Activated naive CD4-positive, alpha-beta T cell treated with anti-CD3 and anti-CD28 coated beads for 36 hours (primary cell): ENCODE measurements at regions not wholly inside any gene's neighbourhood (a gene's known extent, or its start where the extent isn't known, plus 50 kb on each side); places are given as distances from the start of the nearest gene placed in this dataset.

Experiments
- CTCF ChIA-PET: fragments of 350-600 bp; sonication (Branson Sonifier 250); formaldehyde crosslinking; loops from one replicate; lab custom pipeline; 2021; ENCODE audit warnings: antibody characterized with exemption; lab: Charles Lee
- DNase-seq: peaks from one replicate; pipeline ENCODE4 v3.0.0-alpha.2; 2020
- H3K27ac Mint-ChIP-seq: one replicate; pipeline ENCODE4 v1.8.0; 2021; ENCODE audit warnings: mild to moderate bottlenecking, mixed read lengths
- H3K27me3 Mint-ChIP-seq: one replicate; pipeline ENCODE4 v1.8.0; 2021; ENCODE audit warnings: low read depth, mixed read lengths
- H3K36me3 Mint-ChIP-seq: one replicate; pipeline ENCODE4 v1.8.0; 2021; ENCODE audit warnings: low read depth, mixed read lengths
- H3K4me1 Mint-ChIP-seq: one replicate; pipeline ENCODE4 v1.8.0; 2021; ENCODE audit warnings: low read depth, mixed read lengths
- H3K4me3 Mint-ChIP-seq: one replicate; pipeline ENCODE4 v1.8.0; 2021; ENCODE audit warnings: mild to moderate bottlenecking, moderate library complexity, mixed read lengths
- H3K9me3 Mint-ChIP-seq: one replicate; pipeline ENCODE4 v1.8.0; 2021; ENCODE audit warnings: mixed read lengths
- intact Hi-C: fragments of 100-400 bp; cut with micrococcal nuclease; formaldehyde crosslinking; loops from one replicate; pipeline ENCODE4 v1.15.1; 2023

GRCh38 chr5:30693326-30693725, 500.2 kb upstream of the CDH6 start:
- Mint-ChIP-seq H3K4me1 (no peaks in the 10 kb centered on the region), H3K27me3 (no peaks in the 10 kb centered on the region), H3K27ac (no peak overlapping the region), H3K4me3 (no peak overlapping the region), H3K9me3 (peaks cover 11% of the 10 kb centered on the region), H3K36me3 (no peaks in the 10 kb centered on the region)
- intact Hi-C loops = no loop called here
- no peak for DNase-seq
- CTCF ChIA-PET = no interaction called here

GRCh38 chr5:30690931-30691330, 502.6 kb upstream of the CDH6 start:
- DNase-seq = no peak
- Mint-ChIP-seq H3K4me1 (no peaks in the 10 kb centered on the region), H3K27me3 (no peaks in the 10 kb centered on the region), H3K27ac (no peak overlapping the region), H3K4me3 (no peak overlapping the region), H3K36me3 (no peaks in the 10 kb centered on the region), H3K9me3 (peaks cover 10% of the 10 kb centered on the region)
- intact Hi-C loops = no loop called here
- CTCF ChIA-PET = no interaction called here

GRCh38 chr5:30687461-30687860, 506.0 kb upstream of the CDH6 start:
- Mint-ChIP-seq H3K9me3 (peaks cover 8% of the 10 kb centered on the region), H3K27me3 (no peaks in the 10 kb centered on the region), H3K27ac (no peak overlapping the region), H3K4me3 (no peak overlapping the region), H3K36me3 (no peaks in the 10 kb centered on the region), H3K4me1 (no peaks in the 10 kb centered on the region)
- DNase-seq = no peak
- intact Hi-C loops = no loop called here
- CTCF ChIA-PET = no interaction called here

GRCh38 chr5:30686530-30686929, 507.0 kb upstream of the CDH6 start:
- no peak for DNase-seq
- intact Hi-C loops = no loop called here
- no peak overlapping the region for H3K27ac Mint-ChIP-seq
- no peaks in the 10 kb centered on the region for H3K4me1 Mint-ChIP-seq
- H3K4me3 Mint-ChIP-seq = no peak overlapping the region
- CTCF ChIA-PET = no interaction called here
- H3K36me3 Mint-ChIP-seq = no peaks in the 10 kb centered on the region
- no peaks in the 10 kb centered on the region for H3K27me3 Mint-ChIP-seq
- peaks cover 9% of the 10 kb centered on the region for H3K9me3 Mint-ChIP-seq

GRCh38 chr5:30676223-30676840, 517.2 kb upstream of the CDH6 start:
- CTCF ChIA-PET = no interaction called here
- Mint-ChIP-seq H3K36me3 (no peaks in the 10 kb centered on the region), H3K27me3 (no peaks in the 10 kb centered on the region), H3K9me3 (peaks cover 12% of the 10 kb centered on the region), H3K27ac (no peak overlapping the region), H3K4me3 (no peak overlapping the region), H3K4me1 (no peaks in the 10 kb centered on the region)
- intact Hi-C loops = no loop called here
- no peak for DNase-seq

GRCh38 chr5:30667293-30667692, 526.2 kb upstream of the CDH6 start:
- H3K4me1 Mint-ChIP-seq = no peaks in the 10 kb centered on the region
- no peaks in the 10 kb centered on the region for H3K27me3 Mint-ChIP-seq
- H3K4me3 Mint-ChIP-seq = no peak overlapping the region
- intact Hi-C loops = no loop called here
- H3K27ac Mint-ChIP-seq = no peak overlapping the region
- H3K36me3 Mint-ChIP-seq = peaks cover 1% of the 10 kb centered on the region
- H3K9me3 Mint-ChIP-seq = peaks cover 4% of the 10 kb centered on the region
- no peak for DNase-seq
- CTCF ChIA-PET = no interaction called here

- no peaks in the 10 kb centered on the region for H3K27me3 Mint-ChIP-seq
- H3K36me3 Mint-ChIP-seq = no peaks in the 10 kb centered on the region
- intact Hi-C loops = no loop called here
- DNase-seq = no peak
- H3K9me3 Mint-ChIP-seq = peaks cover 10% of the 10 kb centered on the region
- H3K4me1 Mint-ChIP-seq = no peaks in the 10 kb centered on the region
- no peak overlapping the region for H3K27ac Mint-ChIP-seq
- CTCF ChIA-PET = no interaction called here
- no peak overlapping the region for H3K4me3 Mint-ChIP-seq
Observed at GRCh38 chr5:30663536-30663935, 530.0 kb upstream of the CDH6 start.

GRCh38 chr5:30662373-30662772, 531.1 kb upstream of the CDH6 start:
- Mint-ChIP-seq H3K9me3 (peaks cover 10% of the 10 kb centered on the region), H3K36me3 (no peaks in the 10 kb centered on the region), H3K27ac (no peak overlapping the region), H3K4me3 (no peak overlapping the region), H3K4me1 (no peaks in the 10 kb centered on the region), H3K27me3 (no peaks in the 10 kb centered on the region)
- no peak for DNase-seq
- intact Hi-C loops = no loop called here
- CTCF ChIA-PET = no interaction called here

GRCh38 chr5:30661730-30662129, 531.8 kb upstream of the CDH6 start:
- Mint-ChIP-seq H3K4me1 (no peaks in the 10 kb centered on the region), H3K36me3 (no peaks in the 10 kb centered on the region), H3K4me3 (no peak overlapping the region), H3K9me3 (peaks cover 10% of the 10 kb centered on the region), H3K27ac (no peak overlapping the region), H3K27me3 (no peaks in the 10 kb centered on the region)
- intact Hi-C loops = no loop called here
- CTCF ChIA-PET = no interaction called here
- no peak for DNase-seq

- intact Hi-C loops = no loop called here
- DNase-seq = no peak
- peaks cover 10% of the 10 kb centered on the region for H3K9me3 Mint-ChIP-seq
- H3K4me3 Mint-ChIP-seq = no peak overlapping the region
- no peaks in the 10 kb centered on the region for H3K4me1 Mint-ChIP-seq
- no peak overlapping the region for H3K27ac Mint-ChIP-seq
- no peaks in the 10 kb centered on the region for H3K36me3 Mint-ChIP-seq
- no peaks in the 10 kb centered on the region for H3K27me3 Mint-ChIP-seq
- CTCF ChIA-PET = no interaction called here
Observed at GRCh38 chr5:30659417-30659816, 534.1 kb upstream of the CDH6 start.

- Mint-ChIP-seq H3K27me3 (no peaks in the 10 kb centered on the region), H3K27ac (no peak overlapping the region), H3K9me3 (peaks cover 14% of the 10 kb centered on the region), H3K4me3 (no peak overlapping the region), H3K36me3 (no peaks in the 10 kb centered on the region), H3K4me1 (no peaks in the 10 kb centered on the region)
- CTCF ChIA-PET = interaction anchor here (0.6 to 0.7 kb wide), 2 partner anchors 226 to 271 kb away, joined by 4 to 6 read pairs; no protein-coding TSS in a partner anchor
- intact Hi-C loops = no loop called here
- DNase-seq = no peak
Observed at GRCh38 chr5:30650311-30650710, 543.2 kb upstream of the CDH6 start.

GRCh38 chr5:30638899-30639298, 554.6 kb upstream of the CDH6 start:
- CTCF ChIA-PET = no interaction called here
- Mint-ChIP-seq H3K27ac (no peak overlapping the region), H3K27me3 (no peaks in the 10 kb centered on the region), H3K9me3 (peaks cover 16% of the 10 kb centered on the region), H3K36me3 (no peaks in the 10 kb centered on the region), H3K4me1 (no peaks in the 10 kb centered on the region), H3K4me3 (no peak overlapping the region)
- intact Hi-C loops = no loop called here
- DNase-seq = no peak

GRCh38 chr5:30627945-30628344, 565.5 kb upstream of the CDH6 start:
- DNase-seq = no peak
- Mint-ChIP-seq H3K4me3 (no peak overlapping the region), H3K4me1 (no peaks in the 10 kb centered on the region), H3K9me3 (peaks cover 11% of the 10 kb centered on the region), H3K36me3 (no peaks in the 10 kb centered on the region), H3K27ac (no peak overlapping the region), H3K27me3 (no peaks in the 10 kb centered on the region)
- intact Hi-C loops = no loop called here
- CTCF ChIA-PET = no interaction called here
